GM10266 (cell line): ENCODE measurements at regions not wholly inside any gene's neighbourhood (a gene's known extent, or its start where the extent isn't known, plus 50 kb on each side); places are given as distances from the start of the nearest gene placed in this dataset.

Experiments used
- DNase-seq: peaks from one replicate; pipeline ENCODE4 v3.0.0; 2012; ENCODE audit errors: extremely low spot score
- TF ChIP-seq, protein P1 (sequence below): IDR thresholded peaks from 2 replicates; pipeline ENCODE4 v1.5.1; 2012; ENCODE audit warnings: mild to moderate bottlenecking, low read depth; ENCODE audit not compliant: control insufficient read depth, insufficient read depth; ENCODE audit errors: missing control alignments

- TF ChIP-seq, protein P1, sequence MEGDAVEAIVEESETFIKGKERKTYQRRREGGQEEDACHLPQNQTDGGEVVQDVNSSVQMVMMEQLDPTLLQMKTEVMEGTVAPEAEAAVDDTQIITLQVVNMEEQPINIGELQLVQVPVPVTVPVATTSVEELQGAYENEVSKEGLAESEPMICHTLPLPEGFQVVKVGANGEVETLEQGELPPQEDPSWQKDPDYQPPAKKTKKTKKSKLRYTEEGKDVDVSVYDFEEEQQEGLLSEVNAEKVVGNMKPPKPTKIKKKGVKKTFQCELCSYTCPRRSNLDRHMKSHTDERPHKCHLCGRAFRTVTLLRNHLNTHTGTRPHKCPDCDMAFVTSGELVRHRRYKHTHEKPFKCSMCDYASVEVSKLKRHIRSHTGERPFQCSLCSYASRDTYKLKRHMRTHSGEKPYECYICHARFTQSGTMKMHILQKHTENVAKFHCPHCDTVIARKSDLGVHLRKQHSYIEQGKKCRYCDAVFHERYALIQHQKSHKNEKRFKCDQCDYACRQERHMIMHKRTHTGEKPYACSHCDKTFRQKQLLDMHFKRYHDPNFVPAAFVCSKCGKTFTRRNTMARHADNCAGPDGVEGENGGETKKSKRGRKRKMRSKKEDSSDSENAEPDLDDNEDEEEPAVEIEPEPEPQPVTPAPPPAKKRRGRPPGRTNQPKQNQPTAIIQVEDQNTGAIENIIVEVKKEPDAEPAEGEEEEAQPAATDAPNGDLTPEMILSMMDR: no peak
- DNase-seq: no peak
Measured at GRCh38 chr20:6582449-6582848, 185.0 kb upstream of the BMP2 start.

DNA sequence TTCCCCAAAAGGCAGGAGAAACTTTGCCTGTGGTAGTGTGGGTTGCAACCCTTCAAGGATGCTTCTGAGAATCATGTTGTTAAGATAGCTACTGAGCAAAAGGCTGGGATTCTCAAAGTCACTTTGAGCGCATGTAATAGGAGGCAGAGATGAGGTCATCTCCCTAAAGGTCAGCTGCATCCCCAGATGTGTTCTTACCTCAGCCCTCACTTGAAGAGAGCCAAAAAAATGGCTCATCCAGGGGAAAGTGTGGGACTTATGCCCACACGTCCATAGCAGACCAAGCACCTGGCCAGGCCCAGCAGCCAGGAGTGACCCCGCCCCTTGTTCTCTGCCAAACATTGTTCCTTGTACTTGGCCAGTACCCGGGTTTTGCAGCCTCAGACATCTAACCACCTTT is 187.0 kb upstream of the BMP2 start:
- DNase-seq: no peak
- TF ChIP-seq, protein P1: no peak

- DNase-seq: no peak
- TF ChIP-seq, protein P1: no peak
Measured at GRCh38 chr20:6579824-6580223, 187.7 kb upstream of the BMP2 start.

DNA sequence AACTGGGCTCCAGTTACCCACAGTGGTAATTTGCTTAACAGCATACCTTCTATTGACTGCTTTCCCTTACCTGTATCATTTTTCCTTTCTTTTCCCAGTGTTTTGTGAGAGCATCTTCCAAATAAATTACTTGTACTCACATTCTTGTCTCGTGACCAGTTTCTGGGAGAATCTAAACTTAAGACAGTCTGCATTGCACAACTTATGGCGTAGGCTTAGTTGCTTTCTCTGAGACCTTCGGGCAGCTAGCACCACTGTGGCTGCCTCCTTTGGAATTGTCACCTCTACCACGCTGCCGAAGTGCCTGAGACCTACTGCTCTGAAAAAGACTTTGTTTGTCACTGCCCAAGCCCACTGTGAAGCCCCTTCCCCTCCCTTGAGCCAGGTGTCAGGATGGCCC is 188.1 kb upstream of the BMP2 start:
- DNase-seq: no peak
- TF ChIP-seq, protein P1: no peak

DNA sequence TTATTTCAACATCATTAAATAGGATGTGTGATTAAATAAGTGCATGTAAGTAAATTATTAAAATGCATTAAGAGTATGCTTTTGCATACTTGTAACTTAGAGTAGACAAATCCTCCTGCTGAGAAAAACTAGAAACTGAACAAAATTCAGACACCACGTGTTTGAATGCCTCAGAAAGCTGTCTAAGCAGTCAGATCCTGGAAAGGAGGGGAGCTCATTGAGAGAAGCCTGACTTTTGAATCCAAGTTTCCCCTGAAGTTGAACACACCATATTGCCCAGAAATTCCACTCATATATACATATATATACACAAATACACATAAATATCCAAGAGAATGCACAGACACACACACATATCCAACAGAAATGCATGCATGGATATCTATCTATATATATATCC is 190.0 kb upstream of the BMP2 start:
- DNase-seq: no peak
- TF ChIP-seq, protein P1: no peak

- DNase-seq: no peak
- TF ChIP-seq, protein P1: no peak
Measured at GRCh38 chr20:6576726-6577125, 190.8 kb upstream of the BMP2 start.

- TF ChIP-seq, protein P1: no peak
- no peak for DNase-seq
Measured at GRCh38 chr20:6575912-6576401, 191.5 kb upstream of the BMP2 start.

GRCh38 chr20:6566821-6567220 is 200.7 kb upstream of the BMP2 start:
- TF ChIP-seq, protein P1: no peak

More at GRCh38 chr20:6566821-6567220, 200.7 kb upstream of the BMP2 start:
- no peak for DNase-seq
